Right ventricle myocardium inferior (tissue), 1 donor: ENCODE measurements at regions not wholly inside any gene's neighbourhood (a gene's known extent, or its start where the extent isn't known, plus 50 kb on each side); places are given as distances from the start of the nearest gene placed in this dataset.

Experiments
- ATAC-seq: fragments of 200-7000 bp; cut with Tn5 transposase; one replicate; pipeline ENCODE4 v1.9.1; 2020; ENCODE audit warnings: mild to moderate bottlenecking, moderate library complexity
- DNase-seq: peaks from one replicate; pipeline ENCODE4 v3.0.0; 2021; ENCODE audit errors: missing footprints
- intact Hi-C: fragments of 100-400 bp; cut with DNase I; formaldehyde crosslinking; loops from one replicate; pipeline ENCODE4 v1.11.0; 2022
- donor health status: DM: no; HTN: yes; CAD: no; lungs with severe emphysema.

DNA sequence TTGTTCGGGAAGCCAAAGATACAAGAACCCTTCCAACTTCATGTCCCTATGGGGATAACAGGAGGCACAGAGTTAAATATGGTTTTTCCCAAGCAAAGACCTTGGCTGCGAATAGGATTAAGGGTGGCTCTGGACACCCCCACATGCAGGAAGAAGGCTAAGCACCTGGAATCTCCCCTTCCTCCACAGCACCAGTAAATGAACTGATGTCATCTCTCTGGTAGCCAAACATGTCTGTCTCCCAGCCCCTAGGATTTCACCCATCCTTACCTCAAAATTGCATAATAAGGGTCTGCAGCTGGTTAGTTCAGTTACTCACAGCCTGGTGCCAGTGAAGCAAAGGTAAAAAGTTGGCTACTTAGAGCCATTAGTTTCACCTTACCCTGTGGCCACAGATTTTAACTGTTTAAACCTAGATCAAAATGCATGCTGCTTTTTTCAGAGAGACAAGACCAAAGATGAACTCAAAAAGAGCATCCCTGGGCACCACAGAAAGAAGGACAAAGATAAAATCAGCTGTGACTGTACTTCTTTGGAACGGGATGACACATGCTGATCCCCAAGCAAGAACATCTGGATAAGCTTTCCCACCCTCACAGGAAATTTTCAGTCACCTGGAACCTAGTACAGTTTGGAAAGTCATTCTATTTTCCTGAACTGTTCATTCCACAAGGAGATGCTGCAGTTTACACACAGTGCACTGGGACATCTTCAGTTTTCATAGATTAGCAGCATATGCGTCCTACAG is 77.2 kb upstream of the AKIP1 start:
- intact Hi-C loops = no loop called here
- DNase-seq = no peak

DNA sequence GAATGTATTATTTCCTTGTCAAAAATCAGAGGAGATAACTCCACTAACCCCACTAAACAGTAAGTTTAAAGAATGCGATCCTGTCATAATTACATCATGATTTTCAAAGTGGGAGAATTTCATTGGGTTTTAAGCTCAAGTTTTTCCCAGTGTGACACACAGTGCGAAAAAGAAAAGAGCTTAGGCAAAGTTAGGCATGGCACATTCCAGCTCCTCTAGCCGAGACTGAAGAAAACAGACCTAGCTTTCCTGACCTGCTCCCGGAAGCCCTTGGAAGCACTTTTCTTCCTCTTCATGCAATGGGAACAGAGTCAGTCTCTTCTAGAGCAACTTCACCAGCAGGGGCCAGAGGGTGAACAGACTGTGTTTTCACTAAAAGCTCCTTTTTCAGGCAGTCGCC is 76.6 kb upstream of the AKIP1 start:
- intact Hi-C loops = no loop called here
- ATAC-seq = no peak
- no peak for DNase-seq

More for the DNA sequence above, 77.2 kb upstream of the AKIP1 start:
- no peak for ATAC-seq

DNA sequence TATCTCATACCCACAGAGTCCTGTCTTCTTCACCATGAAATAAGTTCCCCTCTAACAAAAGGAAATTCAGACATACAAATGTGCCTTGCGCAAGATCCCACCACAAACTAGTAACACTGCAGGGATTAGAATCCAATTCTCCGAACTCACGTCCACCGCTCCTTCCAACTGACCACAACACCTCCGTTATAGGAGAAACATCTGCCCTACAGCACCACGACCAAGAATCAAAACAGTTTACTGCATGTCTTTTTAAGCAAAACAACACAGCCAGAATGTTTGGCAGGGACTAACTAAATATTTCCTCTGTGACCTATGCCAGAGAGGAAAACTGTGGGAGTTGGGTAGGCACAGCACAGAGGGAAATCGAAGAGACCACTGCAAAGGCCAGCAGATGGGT is 72.7 kb upstream of the AKIP1 start:
- intact Hi-C loops = no loop called here
- no peak for DNase-seq
- peak; percentile 66 for ATAC-seq

DNA sequence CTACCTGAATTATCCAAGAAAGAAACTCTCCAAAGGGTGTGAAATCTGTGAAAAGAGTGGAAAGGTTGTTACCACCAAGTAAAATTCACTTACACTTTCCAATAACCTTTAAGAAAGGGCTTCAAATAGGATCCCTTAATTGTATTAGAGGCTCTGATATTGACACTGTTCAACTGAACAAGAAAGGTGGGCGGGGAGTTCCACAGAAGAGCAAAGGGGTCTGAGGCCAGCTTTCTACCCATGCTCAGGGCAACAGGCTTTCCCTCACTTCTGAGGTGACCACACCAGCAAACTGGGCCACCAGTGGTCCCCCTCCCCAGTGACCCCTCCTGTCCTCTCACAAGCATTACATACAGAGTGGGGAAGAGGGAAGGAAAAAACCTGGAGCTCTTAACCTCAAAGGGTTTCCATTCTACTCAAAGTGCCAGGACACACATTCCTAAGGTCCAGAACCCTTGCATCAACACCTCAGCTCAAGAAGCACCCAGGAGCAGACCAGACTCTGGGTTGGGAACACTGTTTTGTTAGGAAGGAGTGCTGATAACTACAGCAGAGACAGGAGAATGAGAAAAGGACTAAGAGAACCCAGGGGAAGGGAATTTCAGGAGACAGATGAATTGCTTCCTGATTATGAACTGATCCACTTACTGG is 71.6 kb upstream of the AKIP1 start:
- ATAC-seq (no peak), DNase-seq (no peak)
- intact Hi-C loops = no loop called here

DNA sequence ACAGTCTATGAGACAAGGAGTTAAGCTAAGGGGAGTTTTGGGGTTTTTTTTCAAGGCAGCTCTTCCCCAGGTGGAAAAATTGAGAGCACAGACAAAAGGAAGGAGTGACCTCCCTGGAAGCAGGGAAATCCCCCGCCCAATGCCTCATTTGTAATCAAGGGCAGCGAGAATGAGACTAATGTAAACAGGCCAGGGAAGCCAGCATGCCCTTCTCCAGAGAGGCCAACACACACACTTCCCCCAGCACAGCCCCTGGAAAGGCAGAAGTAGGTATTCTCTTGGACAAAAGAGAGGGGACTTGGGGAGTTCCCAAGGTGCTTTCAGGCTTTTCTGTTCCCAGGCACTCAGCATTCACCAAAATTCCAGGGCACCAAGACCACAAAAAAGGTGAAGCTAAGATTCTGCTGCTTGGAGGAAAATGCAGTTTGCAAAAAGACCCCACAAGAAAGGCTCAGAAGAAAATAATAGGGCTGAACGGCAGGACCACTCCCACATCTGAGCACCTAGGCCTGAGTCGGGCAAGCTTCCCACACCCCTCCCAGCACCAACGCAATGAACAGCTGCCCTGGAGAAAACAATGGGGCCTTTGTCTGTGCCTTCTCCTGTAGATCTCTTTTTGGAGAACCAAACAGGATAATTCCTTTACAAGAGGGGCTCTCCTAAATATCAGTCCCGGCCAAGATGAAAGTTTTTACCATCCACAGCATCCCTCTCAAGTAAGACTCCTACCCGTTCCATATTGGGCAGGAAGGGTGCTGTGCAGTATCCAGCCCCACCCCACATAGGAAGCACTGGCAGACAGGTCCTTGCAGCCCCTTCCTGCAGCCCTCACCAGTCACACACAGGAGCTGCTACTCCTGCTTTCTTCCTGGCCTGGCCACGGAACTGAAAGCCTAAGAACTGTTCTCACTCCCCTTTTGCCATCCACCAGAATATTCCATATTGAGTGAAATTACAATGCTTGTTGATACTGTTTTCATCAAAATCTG is 70.7 kb upstream of the AKIP1 start:
- intact Hi-C loops = no loop called here
- DNase-seq (no peak), ATAC-seq (peak; percentile 64)

DNA sequence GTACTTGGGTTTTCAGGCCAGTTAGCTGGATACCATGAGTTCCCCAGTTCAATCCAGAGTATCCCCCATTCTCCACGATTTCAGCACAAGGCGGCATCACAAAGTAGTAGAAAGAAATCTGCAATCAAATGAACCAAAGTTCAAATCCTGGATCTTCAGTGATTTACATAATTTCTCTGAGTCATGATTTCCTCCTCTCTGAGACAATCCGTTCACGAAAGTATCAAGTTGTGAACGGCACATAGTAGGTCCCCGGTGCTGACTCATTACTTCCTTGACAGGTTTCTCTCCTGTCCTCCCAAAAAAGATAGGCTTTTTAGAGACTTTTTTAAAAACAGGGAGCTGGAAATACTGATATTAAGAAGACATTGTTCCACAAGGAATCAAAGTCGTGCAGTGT is 69.1 kb upstream of the AKIP1 start:
- intact Hi-C loops = no loop called here
- ATAC-seq = no peak
- no peak for DNase-seq

DNA sequence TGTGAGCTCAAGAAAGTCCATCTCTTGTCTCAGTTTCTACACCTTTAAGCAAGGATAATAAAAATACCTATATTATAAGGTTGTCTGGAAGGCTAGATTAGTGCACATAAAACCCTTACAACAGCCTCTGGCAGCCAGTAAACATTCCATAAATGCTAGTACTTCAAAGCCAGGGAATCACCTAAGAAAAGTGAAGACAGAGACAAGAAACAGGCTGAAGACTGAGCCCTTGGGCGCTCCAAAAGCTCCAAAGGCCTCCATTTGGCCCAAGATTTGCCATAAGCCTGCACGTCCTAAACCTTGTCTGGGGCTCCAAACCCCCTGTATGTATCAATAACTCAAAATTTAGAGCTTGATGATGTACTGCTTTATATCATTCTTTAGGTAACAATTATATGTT is 52.2 kb upstream of the AKIP1 start:
- intact Hi-C loops = no loop called here
- ATAC-seq (no peak), DNase-seq (no peak)
